ENCODE measurements at regions not wholly inside any gene's neighbourhood (a gene's known extent, or its start where the extent isn't known, plus 50 kb on each side); places are given as distances from the start of the nearest gene placed in this dataset.

DNA sequence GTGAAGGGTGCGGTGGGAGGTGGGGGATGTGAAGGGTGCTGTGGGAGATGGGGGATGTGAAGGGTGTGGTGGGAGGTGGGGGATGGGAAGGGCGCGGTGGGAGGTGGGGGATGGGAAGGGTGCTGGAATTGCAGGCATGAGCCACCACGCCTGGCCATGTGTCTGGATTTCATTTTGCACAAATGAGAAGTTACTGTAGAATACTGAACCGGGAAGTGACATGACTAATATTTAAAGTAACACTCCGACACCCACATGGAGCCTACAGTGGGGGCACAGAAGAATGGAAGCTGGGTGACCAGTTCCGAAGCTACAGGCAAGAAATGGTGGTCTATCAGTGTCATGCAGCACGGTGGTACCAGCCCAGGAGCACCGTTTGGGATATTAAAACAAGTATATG is 69.9 kb upstream of the SPTLC1 start:
- DNase-seq (ENCODE audit: low read depth), result no peak
- no peak overlapping the region for H3K4me3 ChIP-seq (ENCODE audit: low read depth, low read length)
- TF ChIP-seq MYC (IDR thresholded peaks at IDR 0.05; ENCODE audit: low read depth, low read length) (no peak), MAX (IDR thresholded peaks at IDR 0.05; ENCODE audit: low read depth, low read length) (no peak), POLR2A (IDR thresholded peaks at IDR 0.05; ENCODE audit: extremely low read depth, insufficient read length) (no peak)
- TF ChIP-seq, protein P1, sequence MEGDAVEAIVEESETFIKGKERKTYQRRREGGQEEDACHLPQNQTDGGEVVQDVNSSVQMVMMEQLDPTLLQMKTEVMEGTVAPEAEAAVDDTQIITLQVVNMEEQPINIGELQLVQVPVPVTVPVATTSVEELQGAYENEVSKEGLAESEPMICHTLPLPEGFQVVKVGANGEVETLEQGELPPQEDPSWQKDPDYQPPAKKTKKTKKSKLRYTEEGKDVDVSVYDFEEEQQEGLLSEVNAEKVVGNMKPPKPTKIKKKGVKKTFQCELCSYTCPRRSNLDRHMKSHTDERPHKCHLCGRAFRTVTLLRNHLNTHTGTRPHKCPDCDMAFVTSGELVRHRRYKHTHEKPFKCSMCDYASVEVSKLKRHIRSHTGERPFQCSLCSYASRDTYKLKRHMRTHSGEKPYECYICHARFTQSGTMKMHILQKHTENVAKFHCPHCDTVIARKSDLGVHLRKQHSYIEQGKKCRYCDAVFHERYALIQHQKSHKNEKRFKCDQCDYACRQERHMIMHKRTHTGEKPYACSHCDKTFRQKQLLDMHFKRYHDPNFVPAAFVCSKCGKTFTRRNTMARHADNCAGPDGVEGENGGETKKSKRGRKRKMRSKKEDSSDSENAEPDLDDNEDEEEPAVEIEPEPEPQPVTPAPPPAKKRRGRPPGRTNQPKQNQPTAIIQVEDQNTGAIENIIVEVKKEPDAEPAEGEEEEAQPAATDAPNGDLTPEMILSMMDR (IDR thresholded peaks at IDR 0.05; ENCODE audit: low read depth, low read length), result no peak

DNA sequence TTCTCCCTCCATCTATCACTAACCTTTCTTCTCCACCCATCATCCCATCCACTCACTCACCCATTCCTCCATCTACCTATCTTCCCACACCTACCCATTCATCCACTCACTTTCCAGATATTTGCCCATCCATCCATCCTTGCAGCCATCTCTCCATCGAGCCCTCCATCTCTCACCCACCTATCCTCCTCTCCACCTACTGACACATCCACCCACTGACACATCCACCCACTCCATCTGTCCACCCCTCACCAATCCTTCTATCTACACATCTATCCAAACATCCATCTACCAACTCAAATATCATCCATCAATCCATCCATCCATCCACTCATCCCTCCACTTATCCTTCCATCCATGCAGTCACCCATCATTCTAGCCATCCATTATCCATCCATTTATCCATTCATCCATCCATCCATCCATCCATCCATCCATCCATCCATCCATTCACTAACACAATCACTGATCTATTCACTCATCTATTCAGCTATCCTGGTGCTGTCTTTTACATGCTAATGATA is 68.9 kb upstream of the SPTLC1 start:
- no peak overlapping the region for H3K4me3 ChIP-seq (ENCODE audit: low read depth, low read length)
- TF ChIP-seq, protein P1 (IDR thresholded peaks at IDR 0.05; ENCODE audit: low read depth, low read length), result no peak
- TF ChIP-seq MYC (IDR thresholded peaks at IDR 0.05; ENCODE audit: low read depth, low read length), result no peak
- no peak for TF ChIP-seq MAX (IDR thresholded peaks at IDR 0.05; ENCODE audit: low read depth, low read length)
- no peak for TF ChIP-seq POLR2A (IDR thresholded peaks at IDR 0.05; ENCODE audit: extremely low read depth, insufficient read length)
- DNase-seq (ENCODE audit: low read depth), result no peak

DNA sequence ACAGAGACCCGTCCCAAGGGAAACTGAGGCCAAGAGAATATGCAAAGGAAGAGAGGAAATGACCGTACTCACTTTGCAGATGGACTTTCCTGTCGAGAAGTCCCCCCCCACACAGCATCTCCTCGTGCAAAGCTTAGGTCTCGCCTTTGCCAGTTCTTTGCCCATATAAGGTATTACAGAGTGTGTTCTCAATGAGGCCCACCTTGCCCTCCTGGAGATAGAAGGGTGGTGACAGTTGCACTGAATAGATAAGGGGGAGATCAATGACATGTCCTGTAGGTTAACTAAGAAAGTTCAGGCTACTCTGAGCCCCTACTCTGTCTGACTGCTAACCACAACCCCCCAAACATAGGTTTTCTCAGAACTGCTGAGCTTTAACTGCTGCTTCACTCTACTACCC is 68.2 kb upstream of the SPTLC1 start:
- TF ChIP-seq MYC (IDR thresholded peaks at IDR 0.05; ENCODE audit: low read depth, low read length) (no peak), MAX (IDR thresholded peaks at IDR 0.05; ENCODE audit: low read depth, low read length) (no peak), POLR2A (IDR thresholded peaks at IDR 0.05; ENCODE audit: extremely low read depth, insufficient read length) (no peak)
- TF ChIP-seq, protein P1 (IDR thresholded peaks at IDR 0.05; ENCODE audit: low read depth, low read length), result no peak
- DNase-seq (ENCODE audit: low read depth), result no peak
- H3K4me3 ChIP-seq (ENCODE audit: low read depth, low read length), result no peak overlapping the region

- H3K4me3 ChIP-seq (ENCODE audit: low read depth, low read length), result no peak overlapping the region
- TF ChIP-seq MAX (IDR thresholded peaks at IDR 0.05; ENCODE audit: low read depth, low read length), result no peak
- DNase-seq (ENCODE audit: low read depth), result peak; percentile 58
Observed at GRCh38 chr9:92181296-92181695, 66.1 kb upstream of the SPTLC1 start.

GRCh38 chr9:92180669-92181181 is 65.5 kb upstream of the SPTLC1 start:
- TF ChIP-seq, protein P1 (IDR thresholded peaks at IDR 0.05; ENCODE audit: low read depth, low read length), result no peak
- TF ChIP-seq POLR2A (IDR thresholded peaks at IDR 0.05; ENCODE audit: extremely low read depth, insufficient read length) (no peak), MAX (IDR thresholded peaks at IDR 0.05; ENCODE audit: low read depth, low read length) (peak; percentile 41; the same call in 1 of the 2 replicates), MYC (IDR thresholded peaks at IDR 0.05; ENCODE audit: low read depth, low read length) (no peak; the same call in 1 of the 2 replicates)
- no peak overlapping the region for H3K4me3 ChIP-seq (ENCODE audit: low read depth, low read length)
- peak; percentile 71 for DNase-seq (ENCODE audit: low read depth)

DNA sequence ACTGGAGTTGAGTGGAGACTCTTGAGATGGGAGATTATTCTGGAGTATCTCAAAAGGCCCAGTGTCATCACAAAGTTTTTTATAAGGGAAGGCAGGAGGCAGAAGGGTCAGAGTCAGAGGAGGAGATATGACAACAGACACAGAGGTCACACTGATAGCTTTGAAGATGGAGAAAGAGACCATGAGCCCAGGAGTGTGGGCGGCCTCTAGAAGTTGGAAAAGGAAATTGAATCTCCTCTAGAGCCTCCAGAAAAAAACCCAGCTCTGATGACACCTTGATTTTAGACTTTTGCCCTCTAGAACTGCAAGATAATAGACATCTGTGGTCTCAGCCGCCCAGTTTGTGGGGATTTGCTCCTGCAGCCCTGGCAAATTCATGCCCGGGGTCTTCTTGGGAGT is 64.8 kb upstream of the SPTLC1 start:
- H3K4me3 ChIP-seq (ENCODE audit: low read depth, low read length), result no peak overlapping the region
- TF ChIP-seq MYC (IDR thresholded peaks at IDR 0.05; ENCODE audit: low read depth, low read length) (no peak), MAX (IDR thresholded peaks at IDR 0.05; ENCODE audit: low read depth, low read length) (no peak), POLR2A (IDR thresholded peaks at IDR 0.05; ENCODE audit: extremely low read depth, insufficient read length) (no peak)
- TF ChIP-seq, protein P1 (IDR thresholded peaks at IDR 0.05; ENCODE audit: low read depth, low read length), result no peak
- no peak for DNase-seq (ENCODE audit: low read depth)
